GM18867 (cell line): ENCODE measurements at regions not wholly inside any gene's neighbourhood (a gene's known extent, or its start where the extent isn't known, plus 50 kb on each side); places are given as distances from the start of the nearest gene placed in this dataset.

ENCODE experiments used
- ATAC-seq: cut with Tn5 transposase; IDR thresholded peaks from one replicate; pipeline ENCODE4 v1.9.1; 2021; ENCODE audit warnings: mild to moderate bottlenecking, moderate library complexity; ENCODE audit not compliant: unreplicated experiment

DNA sequence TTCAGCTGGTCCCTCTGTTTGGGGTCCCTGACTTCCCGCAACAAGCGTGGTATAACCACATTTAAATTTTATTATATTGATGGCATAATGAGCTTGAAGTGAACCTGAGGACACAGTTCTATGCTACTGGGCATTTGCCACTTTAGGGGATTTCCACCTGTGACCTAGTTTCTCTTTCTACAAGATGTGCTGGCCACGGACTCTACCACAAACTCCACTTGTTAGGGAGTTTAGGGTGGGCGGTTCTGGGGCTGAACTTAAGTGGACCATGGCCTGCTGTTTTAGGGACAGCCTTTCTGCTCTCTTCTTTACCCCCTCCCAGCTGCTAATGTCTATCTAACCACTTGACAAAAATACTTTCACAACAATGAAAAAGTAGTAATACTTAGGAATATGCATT, 1199.1 kb downstream of the SI start:
- no peak for ATAC-seq

- no peak for ATAC-seq
These were observed 1199.9 kb downstream of the SI start for GRCh38 chr3:163878396-163878795.

DNA sequence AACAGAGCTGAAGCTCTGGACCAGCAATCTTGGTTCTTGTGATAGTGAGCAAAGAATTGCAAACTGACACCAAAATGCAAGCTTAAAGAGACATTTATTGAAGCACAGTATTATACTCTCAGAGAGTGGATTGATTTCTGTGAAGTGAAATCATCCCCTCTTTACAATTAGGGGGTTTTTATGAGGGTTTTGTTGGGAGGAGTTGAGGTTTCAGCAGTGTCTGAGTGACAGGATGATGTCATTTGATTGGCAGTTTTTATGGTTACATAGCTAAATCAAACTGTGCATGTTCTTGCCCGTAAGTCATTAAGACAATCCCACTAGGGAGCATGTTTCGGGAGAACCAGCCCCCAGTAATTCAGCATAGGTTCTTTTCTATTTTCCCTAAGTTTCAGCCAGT, 1200.5 kb downstream of the SI start:
- no peak for ATAC-seq

GRCh38 chr3:163863146-163863545, 1215.2 kb downstream of the SI start:
- no peak for ATAC-seq

DNA sequence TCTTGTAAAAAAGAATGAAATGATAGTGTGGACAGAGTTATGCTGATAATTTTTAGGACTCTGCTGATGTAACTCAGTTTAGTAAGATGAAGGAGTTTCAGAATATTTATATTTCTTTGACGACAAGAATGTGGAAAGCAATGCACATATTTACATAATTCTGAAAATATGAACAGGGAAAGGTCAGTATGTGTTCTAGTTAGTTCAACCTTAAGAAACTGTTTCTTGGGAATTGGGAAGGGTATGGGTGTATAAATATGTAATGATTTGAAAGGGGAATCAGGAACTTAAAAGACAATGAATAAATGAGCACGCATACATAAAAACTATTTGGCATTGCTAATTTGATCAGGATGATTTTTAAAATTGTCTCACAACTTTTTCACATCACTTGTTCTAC, 1226.1 kb downstream of the SI start:
- ATAC-seq: no peak

DNA sequence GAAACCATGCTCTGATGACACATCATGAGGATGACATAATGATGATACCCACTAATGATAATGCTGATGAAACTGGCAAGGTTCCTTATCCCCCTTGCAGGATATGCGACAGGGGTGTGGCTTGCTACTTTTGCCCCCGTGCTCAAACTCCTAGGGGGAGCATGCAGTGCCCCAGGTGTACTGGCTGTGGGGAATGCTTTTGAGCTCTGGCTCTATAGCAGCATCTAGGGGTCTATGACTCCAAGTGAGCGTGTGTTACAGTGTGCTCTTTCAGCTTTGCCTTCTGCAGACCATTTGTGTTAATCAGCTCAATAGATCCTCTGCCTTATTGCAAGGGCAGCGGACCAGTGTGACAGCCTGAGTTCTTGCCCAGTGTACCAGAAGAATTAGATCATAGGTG, 1239.5 kb downstream of the SI start:
- ATAC-seq: no peak

DNA sequence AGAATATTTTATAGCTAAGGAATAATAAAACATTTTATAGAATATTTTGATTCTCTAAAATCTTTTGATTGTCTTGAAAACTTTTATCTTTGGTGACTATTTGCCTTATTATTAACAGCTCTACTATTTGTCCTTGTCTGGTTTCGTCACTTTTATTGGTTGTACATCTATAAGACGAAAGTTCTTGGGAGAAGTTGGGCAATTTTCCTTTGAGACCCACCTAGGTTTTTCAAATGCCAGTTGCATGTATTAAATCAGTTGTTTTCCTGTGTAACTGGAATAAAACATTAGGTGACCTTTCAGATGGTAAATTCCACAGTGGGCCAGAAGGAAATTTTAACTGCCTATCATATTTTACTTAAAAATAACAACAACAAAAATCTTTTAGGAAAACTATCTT, 1245.7 kb downstream of the SI start:
- no peak for ATAC-seq

GRCh38 chr3:163821841-163822240, 1256.5 kb downstream of the SI start:
- ATAC-seq: no peak

DNA sequence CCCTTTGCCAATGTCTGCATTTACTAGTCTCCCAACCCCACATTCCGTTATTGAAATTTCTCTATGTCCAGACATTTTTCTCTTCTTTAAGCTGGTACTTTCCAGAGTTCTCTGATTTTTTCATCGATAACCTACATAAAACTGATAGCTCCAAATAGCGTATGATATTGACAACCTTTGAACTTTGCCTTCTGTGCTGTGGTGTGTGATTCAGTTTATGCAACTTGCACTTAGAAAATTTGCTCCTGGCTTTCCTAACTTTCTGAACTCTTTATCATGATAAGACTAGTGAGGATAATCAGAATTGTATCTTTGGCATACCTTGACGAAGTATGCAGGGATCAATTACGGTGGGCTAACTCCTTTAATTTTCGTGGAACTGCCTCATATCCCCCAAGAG, 1261.3 kb downstream of the SI start:
- no peak for ATAC-seq

- ATAC-seq: no peak
These were observed 1264.4 kb downstream of the SI start for GRCh38 chr3:163813935-163814334.

DNA sequence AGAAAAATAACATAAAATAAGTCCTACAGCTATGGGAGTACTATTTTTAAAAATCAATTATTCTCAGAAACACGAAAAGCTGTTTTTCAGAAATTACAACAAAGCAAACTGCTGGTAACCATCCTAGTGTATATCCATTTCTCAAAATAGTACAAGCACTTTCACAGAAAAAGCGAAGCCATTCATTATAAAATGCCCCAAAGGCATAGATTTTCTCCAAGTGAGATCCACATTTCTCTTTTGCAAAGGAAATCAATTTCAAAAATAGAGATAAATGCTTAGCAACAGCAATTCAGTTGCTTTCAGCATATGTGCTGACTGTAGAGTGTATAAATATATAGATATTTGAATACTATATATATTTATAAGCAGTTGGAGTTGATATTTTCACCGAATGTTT, 1266.3 kb downstream of the SI start:
- ATAC-seq: no peak

DNA sequence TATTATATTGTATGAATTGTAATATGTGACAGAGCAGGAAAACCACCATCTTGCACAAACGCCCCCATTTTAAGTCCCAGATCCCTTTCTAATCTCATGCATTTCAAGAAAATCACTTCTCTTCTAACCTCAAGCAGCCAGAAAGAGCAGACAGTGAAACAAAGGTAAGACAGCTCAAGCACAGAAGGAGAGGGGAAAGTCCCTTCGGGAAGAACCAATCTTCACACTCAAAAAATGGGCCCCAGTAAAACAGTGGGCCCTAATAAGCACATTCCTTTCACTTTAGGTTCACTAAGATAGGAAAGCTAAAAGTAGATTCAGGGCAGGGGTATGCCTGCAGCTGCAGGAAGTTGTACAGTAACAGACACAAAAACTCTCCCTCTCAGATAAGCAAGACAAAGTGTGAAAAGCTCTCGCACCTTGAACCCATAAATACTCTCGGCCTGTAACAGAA, 1268.7 kb downstream of the SI start:
- ATAC-seq: peak; percentile 81

DNA sequence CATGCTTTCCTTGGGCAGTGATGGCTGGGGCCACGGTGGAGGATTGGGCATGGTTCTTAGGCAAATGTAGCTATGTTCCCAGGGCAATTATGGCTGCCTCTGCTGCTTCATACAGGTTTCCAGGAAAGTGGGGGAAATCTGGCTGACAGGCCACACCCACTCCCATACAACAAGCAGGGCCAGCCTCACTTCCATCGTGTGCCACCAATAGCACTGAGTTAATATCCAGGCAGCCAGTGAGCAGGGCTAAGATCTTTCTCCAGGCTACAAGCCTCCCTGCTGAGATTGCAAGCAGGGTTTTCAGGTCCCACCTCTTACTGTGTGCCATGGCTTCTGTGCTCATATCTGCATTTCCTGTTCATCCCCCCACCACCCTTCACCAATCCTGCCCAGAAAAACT, 1291.9 kb downstream of the SI start:
- no peak for ATAC-seq

- ATAC-seq: no peak
These were observed 1292.6 kb downstream of the SI start for GRCh38 chr3:163785693-163786092.

GRCh38 chr3:163779396-163780344, 1298.6 kb downstream of the SI start:
- no peak for ATAC-seq

DNA sequence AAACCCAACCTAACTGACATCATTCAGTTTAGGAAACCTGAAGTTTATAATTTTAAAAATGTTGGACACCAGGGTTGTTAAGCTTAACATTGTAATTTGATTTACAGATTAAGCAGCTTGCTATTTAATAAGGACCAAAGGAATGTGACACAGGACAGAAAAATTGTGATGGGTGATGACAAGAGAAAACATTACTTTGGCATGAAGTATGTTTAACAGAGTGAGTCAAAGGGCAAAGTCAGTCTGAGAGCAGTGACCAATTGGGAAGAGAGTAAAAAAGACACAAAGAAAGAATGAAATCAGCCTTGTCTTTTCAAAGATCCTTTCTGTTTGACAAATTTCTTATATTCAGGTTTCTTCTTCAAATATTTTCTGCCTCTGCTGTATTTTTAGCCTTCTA, 1301.6 kb downstream of the SI start:
- ATAC-seq: no peak

GRCh38 chr3:163773136-163773535, 1305.2 kb downstream of the SI start:
- ATAC-seq: no peak

GRCh38 chr3:163768048-163768447, 1310.2 kb downstream of the SI start:
- ATAC-seq: no peak

DNA sequence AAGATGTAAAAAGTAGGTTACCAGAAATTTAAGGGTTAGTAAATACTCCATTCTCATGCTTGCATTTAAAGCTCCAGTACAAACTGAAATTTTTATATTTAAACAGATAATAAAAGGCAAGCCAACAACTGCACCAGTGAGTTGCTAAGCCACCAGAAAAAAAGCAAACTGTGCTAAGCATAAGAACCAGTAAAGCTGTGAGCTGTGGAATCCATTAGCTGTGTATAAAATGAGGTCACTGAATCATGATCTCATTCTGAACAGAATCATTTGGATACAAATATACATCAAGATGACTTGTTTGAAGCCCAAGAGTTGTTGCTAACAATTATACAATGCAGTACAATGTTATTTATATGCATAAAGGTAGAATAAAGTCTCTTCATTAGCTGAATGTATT, 1312.2 kb downstream of the SI start:
- no peak for ATAC-seq

GRCh38 chr3:163753033-163753432, 1325.3 kb downstream of the SI start:
- no peak for ATAC-seq

- no peak for ATAC-seq
These were observed 1333.1 kb downstream of the SI start for GRCh38 chr3:163745204-163745603.

DNA sequence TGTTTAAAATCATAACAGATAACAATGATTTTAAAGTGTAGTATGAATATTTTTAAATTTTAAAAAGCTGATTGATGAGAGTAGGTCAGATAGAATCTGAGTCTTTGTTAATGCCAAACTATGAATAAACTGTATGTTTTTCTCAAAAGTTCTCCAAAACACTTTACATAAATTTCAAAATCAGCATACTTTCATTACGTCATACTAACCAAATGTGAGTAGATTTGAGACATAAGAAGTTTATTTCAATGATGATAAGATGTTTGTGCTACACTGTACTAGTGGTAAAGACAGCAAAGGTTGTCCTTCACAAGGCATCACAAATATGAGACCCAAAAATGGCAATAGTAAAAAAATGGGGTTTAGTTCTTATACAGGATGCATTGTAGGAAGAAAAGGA, 1342.9 kb downstream of the SI start:
- ATAC-seq: no peak

- ATAC-seq: no peak
These were observed 1347.6 kb downstream of the SI start for GRCh38 chr3:163730684-163731083.
